ENCODE measurements at regions not wholly inside any gene's neighbourhood (a gene's known extent, or its start where the extent isn't known, plus 50 kb on each side); places are given as distances from the start of the nearest gene placed in this dataset.

- Histone ChIP-seq H3K79me2 (ENCODE audit: insufficient read depth, low read length) (no peaks in the 10 kb centered on the region), H3K36me3 (ENCODE audit: low read length) (no peaks in the 10 kb centered on the region), H2AFZ (ENCODE audit: low read depth, low read length, severe bottlenecking) (no peak overlapping the region), H3K9me2 (replicated peaks; ENCODE audit: insufficient read depth, low read length) (no peaks in the 10 kb centered on the region), H4K20me1 (ENCODE audit: low read depth, low read length) (no peaks in the 10 kb centered on the region), H3K9me3 (ENCODE audit: insufficient read depth, low read length) (no peaks in the 10 kb centered on the region), H3K4me2 (ENCODE audit: low read depth, low read length, poor library complexity, severe bottlenecking) (no peak overlapping the region), H3F3A (ENCODE audit: insufficient read depth) (no peaks in the 10 kb centered on the region), H3K4me3 (ENCODE audit: insufficient read depth, low read length, poor library complexity, severe bottlenecking) (no peak overlapping the region), H3K9ac (ENCODE audit: low read length) (no peak overlapping the region), H3K27ac (ENCODE audit: low read depth, low read length) (no peak overlapping the region), H3K27me3 (ENCODE audit: low read length) (no peaks in the 10 kb centered on the region)
- TF ChIP-seq EZH2phosphoT487 (conservative IDR thresholded peaks at IDR 0.05; ENCODE audit: low read length) (no peak), CTCF (IDR thresholded peaks at IDR 0.05; ENCODE audit: insufficient read depth, low read length, poor library complexity, severe bottlenecking) (no peak)
Observed at GRCh38 chr3:168362661-168363247, 267.0 kb upstream of the GOLIM4 start.

GRCh38 chr3:168362156-168362555, 266.4 kb upstream of the GOLIM4 start:
- Histone ChIP-seq H3K4me2 (ENCODE audit: low read depth, low read length, poor library complexity, severe bottlenecking) (no peak overlapping the region), H3K9me2 (replicated peaks; ENCODE audit: insufficient read depth, low read length) (no peaks in the 10 kb centered on the region), H3K27ac (ENCODE audit: low read depth, low read length) (no peak overlapping the region), H3K9me3 (ENCODE audit: insufficient read depth, low read length) (no peaks in the 10 kb centered on the region), H3K36me3 (ENCODE audit: low read length) (no peaks in the 10 kb centered on the region), H4K20me1 (ENCODE audit: low read depth, low read length) (no peaks in the 10 kb centered on the region), H3K79me2 (ENCODE audit: insufficient read depth, low read length) (no peaks in the 10 kb centered on the region), H3F3A (ENCODE audit: insufficient read depth) (no peaks in the 10 kb centered on the region), H3K9ac (ENCODE audit: low read length) (no peak overlapping the region), H3K4me3 (ENCODE audit: insufficient read depth, low read length, poor library complexity, severe bottlenecking) (no peak overlapping the region), H2AFZ (ENCODE audit: low read depth, low read length, severe bottlenecking) (no peak overlapping the region), H3K27me3 (ENCODE audit: low read length) (no peaks in the 10 kb centered on the region)
- TF ChIP-seq CTCF (IDR thresholded peaks at IDR 0.05; ENCODE audit: insufficient read depth, low read length, poor library complexity, severe bottlenecking), result no peak
- TF ChIP-seq EZH2phosphoT487 (conservative IDR thresholded peaks at IDR 0.05; ENCODE audit: low read length), result no peak

- no peaks in the 10 kb centered on the region for H3K9me2 ChIP-seq (replicated peaks; ENCODE audit: insufficient read depth, low read length)
- no peak overlapping the region for H3K27ac ChIP-seq (ENCODE audit: low read depth, low read length)
- H3K27me3 ChIP-seq (ENCODE audit: low read length), result no peaks in the 10 kb centered on the region
- no peak overlapping the region for H3K4me3 ChIP-seq (ENCODE audit: insufficient read depth, low read length, poor library complexity, severe bottlenecking)
- no peak overlapping the region for H3K9ac ChIP-seq (ENCODE audit: low read length)
- H3K79me2 ChIP-seq (ENCODE audit: insufficient read depth, low read length), result no peaks in the 10 kb centered on the region
- H3K4me2 ChIP-seq (ENCODE audit: low read depth, low read length, poor library complexity, severe bottlenecking), result no peak overlapping the region
- no peaks in the 10 kb centered on the region for H3K9me3 ChIP-seq (ENCODE audit: insufficient read depth, low read length)
- no peaks in the 10 kb centered on the region for H3F3A ChIP-seq (ENCODE audit: insufficient read depth)
- no peak overlapping the region for H2AFZ ChIP-seq (ENCODE audit: low read depth, low read length, severe bottlenecking)
- TF ChIP-seq CTCF (IDR thresholded peaks at IDR 0.05; ENCODE audit: insufficient read depth, low read length, poor library complexity, severe bottlenecking) (no peak), EZH2phosphoT487 (conservative IDR thresholded peaks at IDR 0.05; ENCODE audit: low read length) (no peak)
- H4K20me1 ChIP-seq (ENCODE audit: low read depth, low read length), result no peaks in the 10 kb centered on the region
- no peaks in the 10 kb centered on the region for H3K36me3 ChIP-seq (ENCODE audit: low read length)
Observed at GRCh38 chr3:168360993-168361392, 265.3 kb upstream of the GOLIM4 start.
